ENCODE measurements at regions not wholly inside any gene's neighbourhood (a gene's known extent, or its start where the extent isn't known, plus 50 kb on each side); places are given as distances from the start of the nearest gene placed in this dataset.

DNA sequence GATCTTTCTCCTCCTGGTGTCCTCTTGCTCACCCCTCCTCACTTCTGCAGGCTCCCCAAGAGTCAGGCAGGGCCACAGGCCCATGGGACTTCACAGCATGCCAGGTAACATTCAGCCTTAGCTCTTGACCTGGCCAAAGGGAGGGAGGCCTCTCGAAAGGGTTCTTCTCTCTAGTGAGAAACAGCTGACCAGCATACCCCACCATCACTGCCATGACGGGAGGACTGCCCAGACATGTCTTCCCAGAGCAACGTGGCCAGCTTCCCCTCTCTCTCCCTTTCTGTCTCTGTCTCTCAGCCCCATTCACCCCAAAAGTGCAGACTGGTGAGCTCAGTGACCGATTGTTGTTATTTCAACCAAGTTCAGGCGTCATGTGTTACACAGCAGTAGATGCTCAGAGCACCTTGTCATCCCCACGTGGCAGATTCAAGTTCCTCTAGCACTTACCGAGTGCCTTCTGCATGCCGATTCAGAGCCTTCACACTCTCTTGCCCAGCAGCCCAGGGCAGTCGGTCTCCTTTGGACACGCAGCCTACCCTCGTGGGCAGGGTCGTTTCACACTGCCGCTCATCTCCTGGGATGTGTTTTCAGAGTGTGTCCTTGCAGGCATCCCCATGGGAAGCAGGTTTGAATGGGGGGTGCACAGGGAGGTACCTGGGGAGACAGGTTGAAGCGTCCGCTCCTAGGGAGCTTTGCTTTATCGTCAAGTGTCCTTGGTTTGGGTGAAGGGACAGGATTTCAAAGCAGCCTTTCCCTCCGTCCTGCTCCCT, 259.9 kb downstream of the NDUFA10 start:
- DNase-seq (ENCODE audit: low read depth), result no peak

DNA sequence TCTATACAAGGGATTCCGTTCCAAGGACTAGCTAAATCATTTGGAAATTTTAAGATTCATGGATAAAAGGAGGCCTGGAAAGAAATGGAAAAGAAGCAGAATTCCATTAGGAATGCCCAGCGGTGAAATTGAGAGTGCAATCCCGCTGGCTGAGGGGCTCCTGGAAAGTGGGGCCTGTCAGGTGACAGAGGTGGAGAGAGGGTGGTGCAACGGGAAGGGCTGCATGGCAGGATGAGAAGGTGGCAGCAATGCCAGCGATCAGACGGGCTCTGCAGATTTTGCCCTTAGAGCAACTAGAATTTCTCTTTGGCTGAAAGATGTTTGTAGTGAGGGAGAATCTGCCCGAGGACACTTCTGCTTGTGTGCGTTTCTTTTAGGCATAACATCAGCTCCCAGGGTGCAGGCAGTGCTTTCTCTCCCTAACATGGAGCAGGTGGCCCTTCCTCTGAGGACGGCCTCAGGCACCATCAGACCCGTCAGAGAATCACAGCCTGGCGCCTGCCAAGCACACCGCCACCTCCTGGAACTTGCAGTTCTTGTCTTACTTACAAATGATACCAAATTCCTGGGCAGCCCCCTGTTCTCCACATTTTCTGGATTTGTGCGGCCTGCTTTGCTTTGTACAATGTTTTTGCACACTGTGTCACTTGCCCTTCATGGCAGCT, 261.6 kb downstream of the NDUFA10 start:
- DNase-seq (ENCODE audit: low read depth), result no peak

DNA sequence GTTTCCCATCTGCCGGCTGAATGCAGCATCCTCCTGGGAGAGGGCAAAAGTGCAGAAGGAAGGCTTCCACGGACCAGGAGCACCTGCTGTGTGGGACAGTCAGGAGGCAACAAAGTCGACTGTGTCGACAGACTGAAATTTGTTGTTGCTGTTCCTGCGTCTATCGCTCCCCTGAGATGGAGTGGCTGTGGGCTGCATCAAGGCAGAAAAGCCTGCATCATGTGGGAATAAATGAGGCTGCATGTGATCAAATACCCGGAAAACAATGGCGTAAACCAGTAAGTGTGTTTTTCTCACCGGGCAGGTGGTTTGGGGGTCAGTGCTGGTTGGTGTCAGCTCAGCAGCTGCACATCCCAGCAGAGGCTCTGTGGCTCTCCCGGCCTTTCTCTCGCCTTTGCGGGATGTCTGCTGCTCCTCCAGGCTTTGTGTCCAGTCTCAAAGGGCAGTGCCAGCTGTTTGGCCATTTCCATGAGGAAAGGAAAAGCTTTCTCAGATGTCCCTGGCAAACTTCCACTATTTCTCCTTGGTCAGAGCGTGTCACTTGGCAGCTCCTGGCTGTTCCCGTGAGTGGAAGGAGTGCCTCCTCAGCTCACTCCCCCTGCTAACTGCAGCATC, 262.4 kb downstream of the NDUFA10 start:
- no peak for DNase-seq (ENCODE audit: low read depth)

DNA sequence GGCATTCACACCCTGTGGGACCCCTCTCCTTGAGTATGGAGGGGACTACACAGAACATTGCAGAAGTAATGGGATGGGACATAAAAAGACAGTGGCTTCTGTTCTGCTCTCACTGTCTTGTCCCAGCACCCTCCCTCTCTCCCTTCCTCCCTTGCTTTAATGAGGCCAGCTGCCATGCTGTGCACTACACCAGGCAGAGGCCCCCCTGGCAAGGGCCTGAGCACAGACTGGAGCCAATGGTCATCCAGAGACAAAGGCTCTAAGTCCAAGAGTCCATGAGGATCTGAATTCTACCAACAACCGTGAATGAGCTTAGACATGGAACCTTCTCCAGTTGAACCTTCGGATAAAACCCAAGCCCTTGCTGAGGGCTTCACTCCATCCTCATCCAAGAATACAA, 263.0 kb downstream of the NDUFA10 start:
- DNase-seq (ENCODE audit: low read depth), result no peak

DNA sequence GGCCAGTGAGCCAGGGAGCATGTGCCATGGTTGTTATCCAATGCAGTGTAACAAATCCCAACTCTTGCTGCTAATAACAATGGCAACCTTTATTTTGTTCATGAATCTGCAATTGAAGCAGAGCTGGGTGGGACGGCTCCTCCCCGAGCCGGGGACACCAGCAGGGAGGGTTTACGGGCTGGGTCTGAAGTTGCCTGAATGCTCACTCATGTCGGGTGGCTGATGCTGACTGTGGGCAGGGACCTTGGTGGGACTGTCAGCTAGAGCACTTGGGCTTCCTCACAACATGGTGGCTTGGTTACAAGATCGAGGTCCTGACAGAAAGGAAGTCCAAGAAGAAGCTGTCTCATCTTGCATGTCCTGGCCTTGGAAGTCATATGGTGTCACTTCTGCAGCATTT, 264.5 kb downstream of the NDUFA10 start:
- DNase-seq (ENCODE audit: low read depth), result no peak

DNA sequence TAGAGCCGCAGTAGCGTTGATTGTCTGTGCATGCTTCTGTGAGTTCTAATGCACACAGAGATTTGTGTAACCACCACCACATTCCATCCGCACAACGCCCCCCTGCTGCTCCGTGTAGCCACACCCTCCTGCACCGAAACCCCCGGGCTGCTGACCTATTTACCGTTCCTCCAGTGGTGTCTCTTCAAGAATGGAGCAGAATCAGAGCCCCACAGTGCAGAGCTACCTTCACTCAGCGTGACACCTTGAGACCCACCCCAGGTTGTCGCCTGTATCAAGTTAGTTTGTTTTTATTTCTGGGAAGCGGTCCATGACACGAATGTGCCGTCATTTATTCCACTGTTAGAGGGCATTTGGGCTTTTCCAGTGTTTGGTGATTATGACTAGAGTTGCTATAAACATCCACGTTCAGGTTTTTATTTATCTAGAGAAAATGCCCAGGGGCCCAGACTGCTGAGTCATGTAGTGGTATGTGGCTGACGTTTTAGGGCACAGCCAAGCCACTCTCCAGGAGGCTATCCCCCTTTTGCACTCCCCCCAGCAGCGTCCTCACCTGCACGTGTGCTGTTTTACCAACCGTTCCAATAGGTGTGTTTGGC, 266.8 kb downstream of the NDUFA10 start:
- DNase-seq (ENCODE audit: low read depth), result no peak

DNA sequence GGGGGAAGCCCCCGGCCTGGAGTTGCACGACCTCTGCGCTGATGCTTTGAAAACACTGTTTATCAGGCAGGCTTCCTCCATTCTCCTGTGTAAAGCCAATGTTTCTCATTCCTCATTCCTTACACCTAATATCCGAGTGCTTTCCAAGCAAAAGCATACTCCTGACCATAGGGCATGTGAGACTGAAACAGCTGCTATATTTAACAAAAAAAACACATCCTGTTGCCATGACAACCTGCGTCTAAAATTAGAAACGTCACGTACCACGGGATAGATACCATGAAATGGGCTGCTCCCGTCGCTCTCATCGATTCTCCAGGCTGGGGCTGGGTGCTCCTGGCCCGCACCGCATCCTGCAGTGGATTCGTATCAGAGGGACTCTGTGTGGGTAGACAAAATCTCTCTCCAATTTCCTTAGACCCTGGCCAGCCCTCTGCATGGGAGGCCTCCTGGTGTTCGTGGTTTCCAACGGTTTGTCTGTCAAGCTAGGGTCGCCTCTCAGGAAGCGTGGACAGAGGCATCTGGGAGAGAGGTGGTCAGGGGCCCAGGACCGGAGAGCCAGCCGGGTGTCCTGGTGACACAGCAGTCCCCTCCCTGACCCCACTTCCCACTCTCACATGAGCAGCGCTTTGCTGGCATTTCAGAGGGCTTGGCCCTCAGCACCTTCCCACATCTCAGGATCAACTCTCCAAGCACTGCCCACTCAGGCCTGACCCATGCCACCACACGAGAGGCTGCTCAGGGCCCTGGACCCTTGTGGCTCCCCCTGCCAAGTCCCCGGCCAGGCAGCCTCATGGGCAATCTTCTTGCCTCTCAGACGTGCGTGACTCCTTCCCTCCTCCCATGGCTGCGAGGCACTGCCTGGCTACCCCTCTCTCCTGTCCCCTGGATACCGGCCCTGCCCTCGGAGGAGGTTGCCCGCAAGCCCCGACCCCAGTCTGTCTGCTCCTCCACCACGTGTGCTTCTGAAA, 268.1 kb downstream of the NDUFA10 start:
- DNase-seq (ENCODE audit: low read depth), result no peak

DNA sequence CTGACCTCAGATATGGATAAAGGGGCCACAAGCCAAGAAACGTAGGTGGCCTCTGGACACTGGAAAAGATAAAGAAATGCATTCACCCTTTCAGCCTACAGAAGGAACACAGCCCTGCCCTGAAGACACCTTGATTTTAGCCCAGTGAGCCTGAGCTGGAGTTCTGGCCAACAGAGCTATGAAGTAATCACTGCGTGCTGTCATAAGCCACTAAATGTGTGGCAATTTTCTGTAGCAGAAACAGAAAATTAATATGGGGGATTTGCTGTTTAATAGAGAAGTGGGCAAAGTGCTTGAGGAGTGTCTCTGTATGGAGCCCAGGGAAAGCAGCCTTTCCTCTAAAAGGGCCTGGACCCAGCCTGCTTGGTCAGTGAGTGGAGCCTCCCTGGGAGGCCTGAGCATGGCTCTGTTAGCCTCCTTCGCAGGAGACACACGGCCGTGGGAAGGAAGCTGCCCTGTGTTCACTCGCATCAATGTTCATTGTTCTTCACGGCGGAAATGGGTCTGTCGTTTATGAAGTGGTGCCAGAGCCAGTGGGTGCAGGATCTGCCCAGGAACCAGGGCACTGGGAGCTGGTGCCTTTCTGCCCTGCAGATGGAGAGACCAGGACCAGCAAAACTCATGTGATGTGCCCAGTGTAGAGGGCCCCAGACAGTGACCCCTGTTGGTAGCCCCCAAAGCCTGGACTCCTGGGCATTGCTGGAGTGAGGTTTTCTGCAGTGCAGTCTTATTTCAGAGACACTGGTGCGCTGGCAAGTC, 268.9 kb downstream of the NDUFA10 start:
- no peak for DNase-seq (ENCODE audit: low read depth)

DNA sequence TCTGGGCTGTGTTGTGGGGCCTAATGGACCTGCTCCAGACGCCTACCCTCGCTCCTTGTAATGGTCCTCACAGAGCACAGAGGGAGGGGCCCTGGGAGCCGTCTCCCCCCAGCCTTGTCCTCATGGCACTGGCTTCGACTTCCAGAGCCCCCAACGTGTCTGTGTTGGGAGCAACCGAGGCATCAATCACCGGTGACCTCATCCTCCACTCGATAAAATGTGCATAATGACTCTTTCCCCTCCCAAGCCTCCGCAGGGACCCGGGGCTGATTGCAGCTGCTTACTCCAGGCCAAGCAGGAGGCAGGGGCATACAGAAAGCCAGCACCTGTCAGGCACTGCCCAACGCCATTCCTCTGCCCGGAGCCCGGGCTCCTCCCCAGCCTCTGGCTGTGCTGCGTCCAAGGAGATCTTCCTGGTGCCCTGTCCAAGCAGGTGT, 271.7 kb downstream of the NDUFA10 start:
- DNase-seq (ENCODE audit: low read depth), result no peak

DNA sequence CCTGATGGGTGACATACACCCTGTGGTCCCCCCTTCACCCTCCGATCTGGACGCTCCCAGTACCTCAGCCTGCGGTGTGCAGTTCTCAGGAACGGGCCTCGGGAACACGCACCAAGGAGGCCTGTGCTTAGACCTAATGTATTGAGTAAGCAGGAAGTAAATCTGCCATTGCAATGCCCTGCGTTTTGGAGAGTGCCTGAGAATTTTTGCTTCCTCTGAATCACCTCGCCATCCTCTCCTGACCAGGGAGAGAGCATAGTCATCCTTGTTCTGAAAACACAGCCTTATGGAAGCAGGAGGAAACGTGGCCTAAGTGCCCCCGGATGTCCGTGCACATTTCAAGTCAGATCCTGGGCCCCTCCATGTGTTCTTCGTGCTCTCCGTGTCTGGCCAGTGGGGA, 272.2 kb downstream of the NDUFA10 start:
- DNase-seq (ENCODE audit: low read depth), result no peak

DNA sequence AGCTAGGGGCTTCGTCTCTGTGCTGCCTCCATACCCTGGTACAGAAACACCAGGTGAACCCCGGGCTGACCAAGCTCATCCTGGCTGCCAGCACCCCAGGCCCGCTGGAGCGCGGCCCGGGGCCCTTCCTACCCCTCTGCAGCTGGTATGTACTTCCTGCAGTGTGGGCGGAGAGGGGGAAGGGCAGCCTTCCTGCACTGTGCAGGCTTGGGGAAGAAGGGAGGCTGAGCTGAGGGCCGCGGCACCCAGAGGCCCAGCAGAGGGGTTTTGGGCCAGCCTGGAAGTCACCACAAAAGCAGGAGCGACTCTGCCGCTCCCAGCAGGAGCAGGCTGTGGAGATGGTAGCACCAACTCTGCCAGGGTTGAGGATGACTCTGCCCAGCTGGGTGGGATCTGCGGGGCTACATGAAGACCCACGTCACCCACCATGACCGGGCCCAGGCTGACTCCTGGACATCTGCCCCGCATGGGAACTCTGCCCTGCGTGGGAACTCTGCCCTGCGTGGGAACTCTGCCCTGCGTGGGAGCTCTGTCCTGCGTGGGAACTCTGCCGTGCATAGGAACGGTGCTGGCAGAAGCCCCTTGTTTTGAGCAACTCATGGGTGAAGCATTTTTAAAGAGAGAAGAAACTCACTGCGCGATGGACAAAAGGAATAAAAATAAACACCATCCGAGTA, 273.3 kb downstream of the NDUFA10 start:
- no peak for DNase-seq (ENCODE audit: low read depth)

DNA sequence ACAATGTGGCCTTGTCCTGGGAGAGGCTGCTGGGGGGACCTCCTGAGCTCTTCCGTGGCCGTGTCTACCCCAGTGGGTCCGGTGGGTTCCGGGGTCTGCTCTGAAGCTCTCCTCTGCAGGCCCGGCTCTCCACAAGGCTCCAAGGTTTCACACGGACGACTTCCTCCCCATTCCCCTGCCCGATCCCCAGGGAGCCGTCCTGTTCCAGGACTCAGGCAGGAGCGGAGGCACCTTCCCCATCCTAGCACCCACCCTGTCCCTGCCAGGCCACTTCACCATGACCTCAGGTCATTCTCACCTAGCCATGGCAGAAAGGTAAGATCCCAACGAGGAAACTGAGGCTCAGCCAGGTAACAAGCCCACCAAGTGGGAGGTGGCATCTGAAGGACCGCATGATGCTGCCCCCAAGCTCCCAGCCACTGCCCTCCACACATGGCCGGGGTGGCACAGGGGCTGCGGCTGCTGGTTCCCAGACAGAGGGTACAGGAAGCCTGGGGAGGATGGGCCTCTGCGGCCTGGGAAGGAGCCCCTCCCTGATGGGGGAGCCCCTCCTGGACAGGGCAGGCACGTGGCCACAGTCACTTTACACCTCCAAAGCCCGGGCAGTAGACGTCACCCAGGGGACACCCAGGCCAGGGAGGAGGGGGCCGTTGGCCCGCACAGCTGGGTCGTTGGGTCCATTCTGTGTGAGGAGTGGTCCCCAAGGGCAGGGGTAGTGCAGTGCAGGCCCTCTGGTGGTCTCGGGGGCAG, 274.0 kb downstream of the NDUFA10 start:
- no peak for DNase-seq (ENCODE audit: low read depth)

DNA sequence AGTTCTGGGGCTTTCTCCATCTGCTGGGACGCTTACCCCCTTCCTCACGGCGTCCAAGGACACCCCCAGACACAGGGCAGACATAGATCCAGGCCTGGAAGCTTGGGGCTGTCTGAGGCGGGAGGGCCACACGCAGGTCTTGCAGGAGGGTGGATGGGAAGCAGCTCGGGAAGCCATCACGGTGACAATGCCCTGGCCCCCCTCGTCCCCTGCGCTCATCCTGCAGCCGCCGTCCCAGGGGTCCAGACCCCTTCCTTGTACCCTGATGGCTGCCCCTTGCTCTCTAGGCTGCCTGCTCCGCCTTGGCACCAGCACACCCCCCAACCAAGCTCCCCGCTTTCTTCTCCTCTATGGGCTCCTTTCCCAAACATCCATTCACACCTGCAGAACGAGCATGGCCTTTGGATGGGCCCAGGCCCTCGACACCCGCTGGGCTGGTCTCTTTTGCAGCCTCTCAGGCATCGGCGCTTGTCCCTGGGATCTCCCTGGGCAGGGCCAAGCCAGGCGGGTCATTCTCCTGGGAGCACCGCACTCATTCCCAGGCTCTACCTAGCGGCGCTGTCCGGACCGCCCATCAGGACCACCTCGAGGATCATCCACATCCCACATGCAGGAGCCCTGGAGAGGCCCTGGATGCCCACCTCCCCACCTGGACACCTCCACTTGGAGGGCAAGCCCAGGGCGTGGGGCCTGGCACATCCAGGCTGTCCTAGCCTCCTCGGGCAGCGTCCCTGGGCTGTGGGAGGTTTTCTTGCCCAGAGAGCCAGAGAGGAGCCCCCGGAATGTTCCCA, 274.9 kb downstream of the NDUFA10 start:
- DNase-seq (ENCODE audit: low read depth), result no peak

DNA sequence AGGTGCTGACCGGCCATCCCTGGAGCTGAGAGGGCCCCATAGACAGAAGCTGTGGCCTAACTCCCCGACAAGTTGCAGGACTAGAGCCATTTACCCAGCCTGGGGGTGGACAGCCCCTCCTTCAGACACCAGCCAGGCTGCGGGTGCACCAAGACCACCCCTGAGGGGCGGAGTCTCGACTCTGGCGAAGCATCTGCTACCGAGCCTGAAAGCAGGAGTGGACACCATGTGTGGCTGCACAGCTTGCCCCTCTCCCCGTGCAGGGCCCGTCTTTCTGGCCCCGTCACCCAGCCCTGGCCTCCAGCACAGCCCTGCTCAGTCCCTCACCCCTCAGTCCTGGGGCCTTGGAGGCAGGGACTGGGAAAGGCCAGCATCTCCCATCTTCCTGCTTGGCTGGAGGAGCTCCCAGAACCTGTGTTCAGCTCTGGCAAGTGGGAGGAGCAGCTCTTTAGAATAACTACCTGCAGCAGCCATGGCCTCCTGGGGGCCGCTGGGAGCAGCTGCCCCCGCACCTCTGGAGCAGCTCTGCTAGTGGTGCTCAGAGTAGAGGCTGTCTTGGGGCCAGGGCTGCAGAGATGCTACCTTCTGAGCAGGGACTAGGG, 275.8 kb downstream of the NDUFA10 start:
- DNase-seq (ENCODE audit: low read depth), result no peak

DNA sequence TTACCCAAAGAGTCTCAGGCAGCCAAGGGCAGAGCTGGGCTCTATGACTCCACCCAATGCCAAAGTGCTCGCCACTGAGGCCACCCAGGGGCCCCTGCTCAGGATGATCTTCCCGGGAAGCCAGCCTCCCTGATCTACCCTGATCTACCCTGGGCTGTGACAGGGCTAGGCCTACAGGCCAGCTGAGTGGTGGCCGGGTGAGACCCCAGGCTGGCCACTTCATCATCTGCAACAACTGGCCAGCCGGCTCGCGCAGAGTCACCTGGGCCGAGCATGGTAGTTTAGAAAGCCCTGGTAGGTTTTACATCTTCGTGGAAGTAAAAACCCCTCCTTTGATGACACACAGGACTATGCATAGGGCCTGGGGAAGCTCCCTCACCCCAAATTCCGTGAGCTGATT, 276.3 kb downstream of the NDUFA10 start:
- DNase-seq (ENCODE audit: low read depth), result no peak

DNA sequence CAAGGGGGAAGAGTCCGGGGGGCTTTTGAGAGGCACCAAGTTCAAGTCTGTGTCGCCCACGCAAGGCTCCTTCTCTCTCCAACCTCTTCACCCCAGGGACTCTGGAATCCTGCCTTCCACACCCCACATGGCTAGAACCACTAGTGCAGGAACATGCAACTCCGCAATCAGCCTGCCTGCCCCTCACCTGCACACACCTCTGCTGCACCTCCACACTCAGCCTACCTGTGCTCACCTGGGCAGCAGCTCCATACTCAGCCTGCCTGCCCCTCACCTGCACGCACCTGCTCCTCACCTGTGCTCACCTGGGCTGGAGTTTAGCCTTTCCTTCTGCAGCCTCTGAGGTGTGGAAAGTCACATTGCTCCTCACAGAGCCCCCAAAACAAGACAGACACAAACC, 277.4 kb downstream of the NDUFA10 start:
- no peak for DNase-seq (ENCODE audit: low read depth)

DNA sequence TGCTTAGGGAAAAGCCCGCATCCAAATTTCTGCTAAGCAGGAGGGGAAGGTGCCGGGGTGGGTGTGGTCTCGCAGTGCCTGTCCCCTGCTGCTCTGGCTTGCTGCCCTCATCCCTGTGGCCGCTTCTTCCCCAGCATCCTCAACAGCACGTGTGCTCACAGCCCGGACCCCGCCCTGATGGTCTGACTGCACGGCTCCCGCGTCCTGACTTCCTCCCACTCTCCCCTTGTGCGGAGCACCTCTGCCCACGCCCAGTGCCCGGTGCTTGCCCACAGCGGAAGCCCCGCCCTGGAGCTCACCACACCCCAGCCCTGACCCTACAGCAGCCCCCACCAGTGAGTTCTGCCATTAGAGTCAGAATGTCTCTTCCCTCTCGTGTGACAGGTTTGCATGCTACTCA, 277.9 kb downstream of the NDUFA10 start:
- DNase-seq (ENCODE audit: low read depth), result no peak

DNA sequence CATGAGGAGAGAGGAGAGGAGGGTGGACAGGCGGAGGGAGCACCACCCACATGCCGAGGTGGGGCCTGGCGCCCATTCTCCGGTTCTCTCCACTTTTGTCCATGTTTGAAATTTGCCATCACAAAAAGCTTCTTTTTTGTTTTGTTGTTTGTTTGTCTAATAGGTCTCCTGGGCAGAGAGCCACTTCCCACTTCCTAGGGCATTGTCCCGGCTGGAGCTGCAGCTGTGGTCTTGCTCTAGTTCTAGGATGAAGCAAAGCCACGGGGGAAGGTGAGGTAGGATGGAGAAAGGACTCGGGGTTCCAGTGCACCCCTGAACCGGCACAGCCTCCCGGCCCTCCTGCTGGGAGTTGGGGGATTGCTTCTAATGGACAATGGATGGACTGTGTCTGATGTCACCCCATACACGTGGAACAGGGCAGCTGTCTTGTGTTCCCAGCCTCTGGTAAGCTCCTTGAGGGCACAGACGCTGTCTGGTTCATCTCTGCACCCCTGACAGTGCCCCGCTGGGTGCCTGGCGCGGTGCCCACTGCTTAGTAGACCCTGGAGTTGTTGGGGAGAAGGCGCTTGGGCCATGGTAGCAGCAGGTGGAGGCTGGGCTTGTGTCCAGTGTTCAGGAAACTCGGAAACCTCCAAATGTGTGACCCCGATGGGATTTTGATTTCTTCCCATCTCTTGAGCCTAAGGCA, 278.4 kb downstream of the NDUFA10 start:
- DNase-seq (ENCODE audit: low read depth), result no peak
